Brain microvascular endothelial cell (primary cell): ENCODE measurements at regions not wholly inside any gene's neighbourhood (a gene's known extent, or its start where the extent isn't known, plus 50 kb on each side); places are given as distances from the start of the nearest gene placed in this dataset.
"Not testable (repeated sequence)": the region's sequence is repeated elsewhere in the genome, so short reads cannot be mapped to it uniquely, and the experiment has no call there.

Experiments used
- DNase-seq: peaks from one replicate; pipeline ENCODE4 v3.0.0-alpha.2; 2020
- H3K27ac ChIP-seq: fragments of 250-450 bp; sonication (Bioruptor Pico); 2 replicates; pipeline ENCODE4 v1.5.1; 2020; ENCODE audit warnings: mild to moderate bottlenecking, moderate library complexity
- H3K27me3 ChIP-seq: fragments of 250-450 bp; sonication (Bioruptor Pico); replicated peaks from 2 replicates; pipeline ENCODE4 v1.5.1; 2020; ENCODE audit warnings: mild to moderate bottlenecking
- H3K36me3 ChIP-seq: fragments of 250-450 bp; sonication (Bioruptor Pico); replicated peaks from 2 replicates; pipeline ENCODE4 v1.5.1; 2020; ENCODE audit warnings: mild to moderate bottlenecking
- H3K4me3 ChIP-seq: 2 replicates; pipeline ENCODE4 v1.5.1; 2011; ENCODE audit warnings: low read depth, mild to moderate bottlenecking, control low read depth, low read length, moderate library complexity
- CTCF ChIP-seq: IDR thresholded peaks from 2 replicates; pipeline ENCODE4 v1.5.1; 2011; ENCODE audit warnings: low read depth, mild to moderate bottlenecking, moderate library complexity, low read length, control low read depth, inconsistent platforms; ENCODE audit errors: missing control alignments
- in situ Hi-C: cut with HindIII; loops from 2 replicates; pipeline ENCODE4 v1.10.0; 2017; ENCODE audit warnings: low sequenced_read_pairs, low pct_ligation_motif_present

- no peak for DNase-seq
- no peak for TF ChIP-seq CTCF
- Histone ChIP-seq H3K4me3 (no peak overlapping the region), H3K36me3 (no peaks in the 10 kb centered on the region), H3K27me3 (no peaks in the 10 kb centered on the region), H3K27ac (no peak overlapping the region)
- in situ Hi-C loops: no loop called here
Observed at GRCh38 chr9:25322142-25322541, 356.1 kb downstream of the TUSC1 start.

GRCh38 chr9:25310961-25311360, 367.3 kb downstream of the TUSC1 start:
- in situ Hi-C loops: no loop called here
- Histone ChIP-seq H3K27me3 (no peaks in the 10 kb centered on the region), H3K27ac (no peak overlapping the region), H3K4me3 (no peak overlapping the region), H3K36me3 (no peaks in the 10 kb centered on the region)
- no peak for DNase-seq
- TF ChIP-seq CTCF: no peak

- no peak overlapping the region for H3K27ac ChIP-seq
- no peaks in the 10 kb centered on the region for H3K36me3 ChIP-seq
- no peak for TF ChIP-seq CTCF
- no peaks in the 10 kb centered on the region for H3K27me3 ChIP-seq
- DNase-seq: no peak
- H3K4me3 ChIP-seq: no peak overlapping the region
- in situ Hi-C loops: no loop called here
Observed at GRCh38 chr9:25308549-25308948, 369.7 kb downstream of the TUSC1 start.

GRCh38 chr9:25302601-25303000, 375.6 kb downstream of the TUSC1 start:
- DNase-seq: no peak
- Histone ChIP-seq H3K4me3 (no peak overlapping the region), H3K36me3 (no peaks in the 10 kb centered on the region), H3K27ac (no peak overlapping the region), H3K27me3 (no peaks in the 10 kb centered on the region)
- in situ Hi-C loops: no loop called here
- no peak for TF ChIP-seq CTCF

- H3K27me3 ChIP-seq, H3K36me3 ChIP-seq, DNase-seq, H3K4me3 ChIP-seq, in situ Hi-C loops, H3K27ac ChIP-seq: not testable (repeated sequence)
Observed at GRCh38 chr9:25288195-25288594, 390.0 kb downstream of the TUSC1 start.

- Histone ChIP-seq H3K4me3 (no peak overlapping the region), H3K27me3 (no peaks in the 10 kb centered on the region), H3K36me3 (no peaks in the 10 kb centered on the region), H3K27ac (no peak overlapping the region)
- DNase-seq: no peak
- in situ Hi-C loops: no loop called here
- no peak for TF ChIP-seq CTCF
Observed at GRCh38 chr9:25284365-25284764, 393.9 kb downstream of the TUSC1 start.
